Rectal smooth muscle tissue (tissue), 1 donor: ENCODE measurements at regions not wholly inside any gene's neighbourhood (a gene's known extent, or its start where the extent isn't known, plus 50 kb on each side); places are given as distances from the start of the nearest gene placed in this dataset.

Experiments used
- H3K27ac ChIP-seq: one replicate; pipeline ENCODE4 v1.7.0; 2013; ENCODE audit warnings: low read depth, low read length, inconsistent platforms
- H3K27me3 ChIP-seq: one replicate; pipeline ENCODE4 v1.7.0; 2013; ENCODE audit warnings: low read length; ENCODE audit not compliant: control insufficient read depth, insufficient read depth
- H3K36me3 ChIP-seq: one replicate; pipeline ENCODE4 v1.7.0; 2013; ENCODE audit warnings: low read length; ENCODE audit not compliant: control insufficient read depth, insufficient read depth
- H3K4me1 ChIP-seq: one replicate; pipeline ENCODE4 v1.7.0; 2013; ENCODE audit warnings: low read length; ENCODE audit not compliant: control insufficient read depth, insufficient read depth
- H3K4me3 ChIP-seq: one replicate; pipeline ENCODE4 v1.7.0; 2013; ENCODE audit warnings: low read length
- H3K9ac ChIP-seq: one replicate; pipeline ENCODE4 v1.7.0; 2013; ENCODE audit warnings: low read length

DNA sequence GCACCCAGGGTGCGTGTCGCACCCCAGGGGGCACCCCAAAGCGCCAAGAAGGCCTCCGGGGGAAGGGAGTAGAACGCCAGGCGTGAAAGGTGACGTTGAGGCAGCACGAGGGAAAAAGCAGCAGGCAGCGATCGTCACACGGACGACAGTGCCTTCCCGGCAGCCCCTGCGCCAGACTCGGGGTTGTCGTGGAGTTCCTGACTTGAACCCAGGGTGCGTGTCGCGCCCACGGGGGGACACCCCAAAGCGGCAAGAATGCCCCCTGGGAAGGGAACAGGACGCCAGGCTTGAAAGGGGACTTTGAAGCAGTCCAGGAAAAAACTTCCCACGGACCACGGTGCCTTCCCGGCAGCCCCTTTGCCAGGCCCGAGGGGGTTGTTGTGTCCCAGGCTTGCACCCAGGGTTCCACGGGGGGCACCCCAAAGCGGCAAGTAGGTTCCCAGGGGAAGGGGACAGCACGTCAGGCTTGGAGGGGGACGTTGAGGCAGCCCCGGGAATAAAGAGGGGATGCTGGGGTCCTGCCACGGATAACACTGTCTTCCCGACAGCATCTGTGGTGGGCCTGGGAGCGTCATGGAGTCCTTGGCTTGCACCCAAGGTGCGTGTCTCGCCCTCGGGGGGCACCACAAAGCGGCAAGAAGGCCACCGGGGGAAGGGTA is 159.2 kb upstream of the ALG10B start:
- Histone ChIP-seq H3K36me3 (no peaks in the 10 kb centered on the region), H3K27ac (no peak overlapping the region)

DNA sequence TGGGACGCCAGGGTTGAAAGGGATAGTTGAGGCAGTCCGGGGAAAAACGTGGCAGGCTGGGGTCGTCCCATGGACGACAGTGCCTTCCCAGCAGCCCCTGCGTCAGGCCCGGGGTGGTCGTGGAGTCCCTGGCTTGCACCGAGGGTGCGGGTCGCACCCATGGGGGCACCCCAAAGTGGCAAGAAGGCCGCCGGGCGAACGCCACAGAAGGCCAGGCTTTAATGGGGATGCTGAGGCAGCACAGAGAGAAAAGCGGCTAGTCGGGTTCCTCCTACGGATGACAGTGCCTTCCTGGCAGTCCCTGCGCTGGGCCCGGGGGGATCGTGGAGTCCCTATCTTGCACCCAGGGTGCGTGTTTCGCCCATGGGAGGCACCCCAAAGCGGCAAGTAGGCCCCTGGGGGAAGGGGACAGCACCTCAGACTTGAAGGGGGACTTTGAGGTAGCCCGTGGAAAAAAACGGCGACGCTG is 158.6 kb upstream of the ALG10B start:
- no peaks in the 10 kb centered on the region for H3K36me3 ChIP-seq
- H3K27me3 ChIP-seq = no peaks in the 10 kb centered on the region
- no peak overlapping the region for H3K27ac ChIP-seq
- no peak overlapping the region for H3K9ac ChIP-seq
- no peaks in the 10 kb centered on the region for H3K4me1 ChIP-seq
- H3K4me3 ChIP-seq = no peak overlapping the region

More for the DNA sequence above, 159.2 kb upstream of the ALG10B start:
- no peaks in the 10 kb centered on the region for H3K4me1 ChIP-seq
- no peaks in the 10 kb centered on the region for H3K27me3 ChIP-seq
- H3K9ac ChIP-seq = no peak overlapping the region
- H3K4me3 ChIP-seq = no peak overlapping the region

DNA sequence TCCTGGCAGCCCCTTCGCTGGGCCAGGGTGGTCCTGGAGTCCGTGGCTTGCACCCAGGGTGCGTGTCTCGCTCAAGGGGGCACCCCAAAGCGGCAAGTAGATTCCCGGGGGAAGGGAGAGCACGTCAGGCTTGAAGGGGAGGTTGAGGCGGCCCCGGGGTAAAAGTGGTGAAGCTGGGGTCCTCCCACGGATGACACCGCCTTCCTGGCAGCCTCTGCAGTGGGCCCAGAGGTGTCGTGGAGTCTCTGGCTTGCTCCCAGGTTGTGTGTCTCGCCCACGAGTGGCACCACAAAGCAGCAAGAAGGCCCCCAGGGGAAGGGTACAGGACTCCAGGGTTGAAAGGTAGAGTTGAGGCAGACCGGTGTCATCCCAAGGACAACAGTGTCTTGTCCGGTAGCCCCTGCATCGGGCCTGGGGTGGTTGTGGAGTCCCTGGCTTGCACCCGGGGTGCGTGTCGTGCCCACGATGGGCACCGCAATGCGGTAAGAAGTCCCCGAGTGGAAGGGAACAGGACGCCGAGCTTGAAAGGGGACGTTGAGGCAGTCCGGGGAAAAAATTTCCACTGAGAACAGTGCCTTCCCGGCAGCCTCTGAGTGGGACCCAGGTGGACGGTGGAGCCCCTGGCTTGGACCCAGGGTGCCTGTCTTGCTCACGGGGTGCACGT is 158.0 kb upstream of the ALG10B start:
- no peak overlapping the region for H3K27ac ChIP-seq
- H3K4me1 ChIP-seq = no peaks in the 10 kb centered on the region
- H3K4me3 ChIP-seq = no peak overlapping the region
- H3K36me3 ChIP-seq = no peaks in the 10 kb centered on the region
- no peaks in the 10 kb centered on the region for H3K27me3 ChIP-seq
- H3K9ac ChIP-seq = no peak overlapping the region

DNA sequence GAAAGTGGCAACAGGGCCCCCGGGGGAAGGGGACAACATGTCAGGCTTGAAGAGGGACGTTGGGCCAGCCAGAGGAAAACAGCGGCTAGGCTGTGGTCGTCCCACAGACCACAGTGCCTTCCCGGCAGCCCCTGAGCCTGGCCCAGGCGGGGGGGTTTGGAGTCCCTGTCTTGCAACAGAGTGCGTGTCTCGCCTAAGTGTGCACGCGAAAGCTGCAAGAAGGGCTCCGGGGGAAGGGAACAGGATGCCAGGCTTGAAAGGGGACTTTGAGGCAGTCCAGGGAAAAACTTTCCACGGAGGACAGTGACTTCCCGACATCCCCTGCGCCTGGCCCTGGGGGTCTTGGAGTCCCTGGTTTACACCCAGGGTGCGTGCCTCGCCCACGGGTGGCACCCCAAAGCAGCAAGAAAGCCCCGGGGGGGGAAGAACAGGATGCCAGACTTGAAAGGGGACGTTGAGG is 157.5 kb upstream of the ALG10B start:
- Histone ChIP-seq H3K4me3 (no peak overlapping the region), H3K27ac (no peak overlapping the region), H3K9ac (no peak overlapping the region), H3K36me3 (no peaks in the 10 kb centered on the region), H3K4me1 (no peaks in the 10 kb centered on the region), H3K27me3 (no peaks in the 10 kb centered on the region)

DNA sequence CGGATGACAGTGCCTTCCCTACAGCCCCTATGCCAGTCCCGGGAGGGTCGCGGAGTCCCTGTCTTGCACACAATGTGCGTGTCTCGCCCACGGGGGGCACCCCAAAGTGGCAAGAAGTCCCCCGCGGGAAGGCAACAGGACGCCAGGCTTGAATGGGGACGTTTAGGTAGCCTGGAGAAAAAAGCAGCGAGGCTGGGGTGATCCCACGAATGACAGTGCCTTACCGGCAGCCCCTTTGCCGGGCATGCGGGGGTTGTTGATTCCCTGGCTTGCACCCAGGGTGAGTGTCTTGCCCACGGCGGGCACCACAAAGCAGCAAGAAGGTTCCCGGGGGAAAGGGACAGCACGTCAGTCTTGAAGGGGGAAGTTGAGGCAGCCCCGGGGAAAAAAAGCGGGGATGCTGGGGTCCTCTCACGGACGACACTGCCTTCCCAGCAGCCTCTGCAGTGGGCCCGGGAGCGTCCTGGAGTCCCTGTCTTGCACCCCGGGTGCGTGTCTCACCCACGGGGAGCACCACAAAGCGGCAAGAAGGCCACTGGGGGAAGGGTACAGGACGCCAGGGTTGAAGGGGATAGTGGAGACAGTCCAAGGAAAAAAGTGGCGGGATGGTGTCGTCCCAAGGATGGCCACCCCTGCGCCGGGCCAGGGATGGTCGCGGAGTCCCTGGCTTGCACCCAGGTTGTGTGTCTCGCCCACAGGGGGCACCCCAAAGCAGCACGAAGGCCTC is 156.8 kb upstream of the ALG10B start:
- Histone ChIP-seq H3K4me3 (no peak overlapping the region), H3K27ac (no peak overlapping the region), H3K9ac (no peak overlapping the region), H3K36me3 (no peaks in the 10 kb centered on the region), H3K4me1 (no peaks in the 10 kb centered on the region), H3K27me3 (no peaks in the 10 kb centered on the region)

DNA sequence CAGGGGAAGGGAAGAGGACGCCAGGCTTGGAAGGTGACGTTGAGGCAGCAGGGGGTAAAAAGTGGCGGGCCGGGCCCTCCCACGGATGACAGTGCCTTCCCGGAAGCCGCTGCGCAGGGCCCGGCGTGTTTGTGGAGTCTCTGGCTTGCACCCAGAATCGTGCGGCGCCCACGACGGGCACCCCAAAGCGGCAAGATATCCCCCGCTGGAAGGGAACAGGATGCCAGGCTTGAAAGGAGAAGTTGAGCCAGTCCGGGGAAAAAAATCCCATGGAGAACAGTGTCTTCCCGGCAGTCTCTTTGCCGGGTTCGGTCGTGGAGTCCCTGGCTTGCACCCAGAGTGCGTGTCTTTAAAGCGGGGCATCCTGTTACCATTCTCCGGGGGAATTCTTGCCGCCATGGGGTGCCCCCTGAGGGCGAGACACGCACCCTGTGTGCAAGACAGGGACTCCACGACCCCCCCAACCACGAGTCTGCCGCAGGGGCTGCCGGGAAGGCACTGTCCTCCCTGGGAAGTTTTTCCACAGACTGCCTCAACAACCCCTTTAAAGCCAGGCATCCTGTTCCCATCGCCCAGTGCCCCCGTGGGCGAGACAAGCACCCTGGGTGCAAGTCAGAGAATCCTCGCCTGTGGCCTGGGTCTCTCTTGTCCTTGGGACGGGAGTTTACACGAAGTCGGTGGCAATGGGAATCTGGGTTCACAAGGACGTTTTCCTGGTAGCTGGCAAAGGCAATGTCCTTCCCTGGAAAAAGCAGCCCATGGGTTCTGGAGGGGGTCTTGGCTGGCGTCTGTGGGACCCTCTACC is 156.1 kb upstream of the ALG10B start:
- Histone ChIP-seq H3K27ac (no peak overlapping the region), H3K27me3 (no peaks in the 10 kb centered on the region), H3K4me1 (no peaks in the 10 kb centered on the region), H3K4me3 (no peak overlapping the region), H3K9ac (no peak overlapping the region), H3K36me3 (no peaks in the 10 kb centered on the region)

DNA sequence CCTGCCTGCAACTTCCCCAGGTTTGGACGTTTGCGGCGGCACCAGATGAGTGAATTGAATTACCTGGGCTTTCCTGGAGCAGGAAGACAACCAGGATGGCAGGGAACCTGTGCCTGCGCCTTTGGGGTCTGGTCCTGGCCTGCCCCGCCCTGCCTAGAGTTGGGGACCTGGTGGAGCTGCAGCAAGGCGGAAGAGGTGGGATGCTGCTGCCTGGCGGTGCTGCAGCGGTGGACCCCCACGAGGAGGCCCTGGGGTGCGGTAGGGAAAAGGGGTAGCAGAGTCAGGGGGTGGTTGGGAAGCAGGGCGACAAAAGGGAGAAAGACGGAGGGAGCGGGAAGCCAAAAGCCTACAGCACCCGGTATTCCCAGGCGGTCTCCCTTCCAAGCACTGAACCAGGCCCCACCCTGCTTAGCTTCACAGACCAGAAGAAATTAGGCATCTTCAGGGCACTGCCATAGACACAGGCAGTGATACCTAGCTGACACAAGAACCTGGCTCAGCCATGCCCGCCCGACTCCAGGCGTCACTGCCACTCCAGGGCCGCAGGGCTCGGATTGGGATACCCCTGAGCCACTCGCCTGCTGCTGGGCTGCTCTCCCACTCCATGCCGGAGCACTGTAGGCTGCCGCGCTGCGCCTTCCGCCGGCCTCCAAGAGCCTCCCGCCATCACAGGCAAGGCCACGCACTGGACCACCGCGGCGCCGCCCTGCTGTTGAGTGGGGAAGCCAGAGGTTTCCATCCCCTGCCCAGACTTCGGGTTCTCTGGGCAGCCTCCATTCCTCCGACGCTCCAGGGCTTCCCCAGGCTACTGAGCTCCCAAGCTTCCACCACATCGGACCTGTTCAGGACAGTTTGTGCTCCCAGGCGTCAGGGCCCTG is 155.2 kb upstream of the ALG10B start:
- Histone ChIP-seq H3K4me3 (no peak overlapping the region), H3K36me3 (no peaks in the 10 kb centered on the region), H3K27me3 (no peaks in the 10 kb centered on the region), H3K4me1 (no peaks in the 10 kb centered on the region), H3K9ac (no peak overlapping the region), H3K27ac (no peak overlapping the region)

DNA sequence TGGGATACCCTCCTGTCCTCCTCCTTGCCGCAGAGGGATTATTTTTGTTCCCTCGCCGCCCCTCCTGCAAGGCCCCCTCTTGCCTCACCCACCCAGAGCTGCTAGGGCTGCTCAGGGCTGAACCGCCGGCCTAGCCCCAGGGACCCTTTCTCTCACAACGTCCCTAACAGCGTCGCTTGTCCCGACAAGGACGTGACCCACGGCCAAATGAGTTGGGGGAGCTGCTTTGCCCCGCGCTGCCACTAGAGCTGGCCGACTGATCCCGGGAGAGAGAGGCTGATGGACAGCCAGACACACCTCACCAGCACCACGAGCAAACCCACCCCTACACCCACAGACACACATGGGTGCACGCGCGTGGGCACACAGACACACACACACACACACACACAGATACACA is 154.6 kb upstream of the ALG10B start:
- Histone ChIP-seq H3K36me3 (no peaks in the 10 kb centered on the region), H3K27ac (no peak overlapping the region), H3K27me3 (no peaks in the 10 kb centered on the region), H3K4me1 (no peaks in the 10 kb centered on the region), H3K4me3 (no peak overlapping the region), H3K9ac (no peak overlapping the region)

DNA sequence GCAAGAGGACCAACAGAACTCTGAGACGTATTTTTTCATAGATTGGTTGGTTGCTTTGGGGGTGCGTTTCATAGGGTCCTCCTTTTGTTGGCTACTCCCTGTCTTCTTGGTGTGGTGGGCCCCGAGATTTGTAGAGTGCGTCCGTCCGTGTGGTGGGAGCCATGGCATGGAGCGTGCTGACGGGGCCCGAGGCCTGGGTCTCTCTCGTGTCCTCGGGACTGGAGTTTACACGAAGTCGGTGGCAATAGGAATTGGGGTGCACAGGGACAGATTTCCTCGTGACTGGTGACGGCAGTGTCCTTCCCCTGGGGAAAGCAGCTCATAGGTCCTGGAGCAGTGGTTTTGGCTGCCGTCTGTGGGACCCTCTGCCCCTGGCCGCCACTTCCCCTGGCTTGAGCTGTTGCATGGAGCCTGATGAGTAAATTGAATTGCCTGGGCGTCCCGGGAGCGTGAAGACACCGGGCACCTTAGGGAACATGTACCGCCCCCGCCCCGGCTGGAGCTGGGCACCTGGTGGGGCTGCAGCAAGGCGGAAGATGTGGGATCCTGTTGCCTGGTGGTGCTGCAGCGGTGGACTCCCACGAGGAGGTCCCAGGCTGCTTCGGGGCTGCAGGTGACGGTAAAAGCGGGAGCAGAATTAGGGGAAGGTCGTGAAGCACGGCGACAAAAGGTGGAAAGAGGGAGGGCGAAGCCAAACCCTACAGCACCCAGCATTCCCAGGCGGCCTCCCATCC is 153.7 kb upstream of the ALG10B start:
- Histone ChIP-seq H3K4me3 (no peak overlapping the region), H3K9ac (no peak overlapping the region), H3K4me1 (no peaks in the 10 kb centered on the region), H3K36me3 (no peaks in the 10 kb centered on the region), H3K27ac (no peak overlapping the region), H3K27me3 (no peaks in the 10 kb centered on the region)

DNA sequence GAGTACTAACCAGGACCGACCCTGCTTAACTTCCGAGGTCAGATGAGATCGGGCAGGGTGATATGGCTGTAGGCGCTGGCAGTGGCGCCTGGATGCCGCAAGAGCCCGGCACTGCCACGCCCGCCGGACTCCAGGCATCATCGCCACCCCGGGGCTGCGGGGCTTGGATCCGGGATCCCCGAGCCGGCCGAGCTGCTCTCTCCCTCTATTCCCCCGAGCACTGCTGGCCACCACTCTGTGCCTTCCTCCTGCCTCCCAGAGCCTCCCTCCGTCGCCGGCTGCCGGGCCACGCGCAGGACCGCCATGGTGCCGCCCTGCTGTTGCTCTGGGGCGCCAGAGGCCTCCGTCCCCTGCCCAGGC is 153.2 kb upstream of the ALG10B start:
- H3K4me3 ChIP-seq = no peak overlapping the region
- H3K27ac ChIP-seq = no peak overlapping the region
- H3K27me3 ChIP-seq = no peaks in the 10 kb centered on the region
- no peak overlapping the region for H3K9ac ChIP-seq
- no peaks in the 10 kb centered on the region for H3K36me3 ChIP-seq
- no peaks in the 10 kb centered on the region for H3K4me1 ChIP-seq

DNA sequence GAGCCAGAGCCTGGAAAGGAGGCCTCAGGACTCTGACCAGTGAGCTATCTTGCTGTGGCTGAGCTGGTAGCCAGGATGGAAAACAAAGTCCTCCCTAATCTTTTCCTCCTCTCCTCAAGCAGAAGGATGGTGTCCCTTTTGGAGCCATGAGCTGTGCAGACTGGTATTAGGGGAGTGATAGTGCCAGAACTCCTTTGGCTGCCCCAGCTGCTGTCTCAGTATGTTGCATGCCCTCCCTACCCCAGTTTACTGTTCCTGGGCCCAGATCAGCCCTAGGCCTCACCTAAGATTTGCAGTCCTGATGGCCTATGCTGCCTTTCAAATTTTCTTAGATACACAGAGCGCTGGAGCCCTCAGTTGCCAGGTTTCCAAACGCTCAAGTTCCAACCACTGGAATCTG is 150.3 kb upstream of the ALG10B start:
- Histone ChIP-seq H3K36me3 (no peaks in the 10 kb centered on the region), H3K4me1 (no peaks in the 10 kb centered on the region), H3K4me3 (no peak overlapping the region), H3K27ac (no peak overlapping the region), H3K9ac (no peak overlapping the region), H3K27me3 (no peaks in the 10 kb centered on the region)
